MCF 10A (cell line): ENCODE measurements at regions not wholly inside any gene's neighbourhood (a gene's known extent, or its start where the extent isn't known, plus 50 kb on each side); places are given as distances from the start of the nearest gene placed in this dataset.

Experiments used
- BruUV-seq: library from RNA; stranded (reverse); fragments of 400-500 nt; replicated peaks from 2 replicates; lab custom pipeline; 2021; lab: Mats Ljungman, UMichigan
- CTCF ChIA-PET: fragments of 300-600 bp; sonication (Branson Sonifier 250); formaldehyde crosslinking; extraction: SDS; loops from one replicate; lab custom pipeline; 2021; ENCODE audit warnings: antibody characterized with exemption, inconsistent platforms; lab: Yijun Ruan, JAX
- POLR2A ChIA-PET: fragments of 300-600, 350-650 bp; sonication (Branson Sonifier 250); formaldehyde crosslinking; extraction: SDS; loops from one replicate; lab custom pipeline; 2020; ENCODE audit warnings: antibody characterized with exemption, inconsistent platforms; lab: Yijun Ruan, JAX
- DNase-seq: peaks from one replicate; pipeline ENCODE4 v3.0.0-alpha.2; 2018; ENCODE audit not compliant: unreplicated experiment
- H3K27ac Mint-ChIP-seq: one replicate; pipeline ENCODE4 v1.8.0; 2022; ENCODE audit warnings: mild to moderate bottlenecking, low read depth, mixed read lengths; ENCODE audit not compliant: unreplicated experiment
- H3K27me3 Mint-ChIP-seq: one replicate; pipeline ENCODE4 v1.8.0; 2022; ENCODE audit warnings: mixed read lengths; ENCODE audit not compliant: insufficient read depth, unreplicated experiment
- H3K36me3 Mint-ChIP-seq: one replicate; pipeline ENCODE4 v1.8.0; 2022; ENCODE audit warnings: mild to moderate bottlenecking, moderate library complexity, mixed read lengths; ENCODE audit not compliant: insufficient read depth, unreplicated experiment
- H3K4me1 Mint-ChIP-seq: one replicate; pipeline ENCODE4 v1.8.0; 2022; ENCODE audit warnings: mixed read lengths; ENCODE audit not compliant: insufficient read depth, unreplicated experiment
- H3K4me3 Mint-ChIP-seq: one replicate; pipeline ENCODE4 v1.8.0; 2022; ENCODE audit warnings: mild to moderate bottlenecking, moderate library complexity, mixed read lengths; ENCODE audit not compliant: unreplicated experiment
- H3K9me3 Mint-ChIP-seq: one replicate; pipeline ENCODE4 v1.8.0; 2022; ENCODE audit warnings: mixed read lengths; ENCODE audit not compliant: unreplicated experiment
- CTCF ChIP-seq: fragments of 200-600 bp; IDR thresholded peaks from one replicate; pipeline ENCODE4 v1.8.0; 2022; ENCODE audit warnings: antibody characterized with exemption, mild to moderate bottlenecking; ENCODE audit not compliant: unreplicated experiment
- intact Hi-C: fragments of 100-400 bp; cut with micrococcal nuclease; formaldehyde crosslinking; loops from 2 replicates; pipeline ENCODE4 v1.14.1; 2022

- CTCF ChIA-PET = interaction anchor here (0.6 to 1.3 kb wide), 2 partner anchors 24 to 163 kb away, joined by 4 read pairs; no protein-coding TSS in a partner anchor
- POLR2A ChIA-PET = interaction anchor here (0.5 to 1.2 kb wide), 2 partner anchors 41 to 57 kb away, joined by 3 read pairs; no protein-coding TSS in a partner anchor
- TF ChIP-seq CTCF = no peak
- Mint-ChIP-seq H3K36me3 (no peaks in the 10 kb centered on the region), H3K27me3 (no peaks in the 10 kb centered on the region), H3K4me1 (no peaks in the 10 kb centered on the region), H3K9me3 (no peaks in the 10 kb centered on the region), H3K27ac (no peak overlapping the region), H3K4me3 (no peak overlapping the region)
- no TSS peak for BruUV-seq
- intact Hi-C loops = no loop called here
- peak; percentile 8 for DNase-seq
Measured at GRCh38 chr4:188779581-188779980, 640.3 kb downstream of the TRIML1 start.

DNA sequence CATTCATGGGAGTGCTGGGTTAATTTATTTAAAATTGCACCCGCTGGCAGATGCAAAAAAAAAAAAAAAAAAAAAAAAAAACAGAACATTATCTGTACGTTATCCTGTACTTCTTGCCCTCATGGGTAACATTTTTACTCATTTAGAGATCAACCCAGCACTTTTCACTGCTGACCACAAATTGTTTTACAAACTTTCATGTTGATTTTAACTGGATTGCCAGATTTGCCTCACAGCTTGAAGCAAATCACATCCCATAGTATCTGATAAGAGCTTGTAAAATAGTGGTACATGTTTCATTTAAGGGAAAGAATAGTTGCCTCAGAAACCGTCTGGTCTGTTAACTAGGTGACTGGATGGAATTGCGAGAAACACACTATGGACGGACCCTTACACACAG lies 640.8 kb downstream of the TRIML1 start:
- no TSS peak for BruUV-seq
- DNase-seq = no peak
- Mint-ChIP-seq H3K4me1 (no peaks in the 10 kb centered on the region), H3K9me3 (no peaks in the 10 kb centered on the region), H3K27me3 (no peaks in the 10 kb centered on the region), H3K4me3 (no peak overlapping the region), H3K36me3 (no peaks in the 10 kb centered on the region), H3K27ac (no peak overlapping the region)
- ChIA-PET POLR2A (interaction anchor here (0.5 kb wide), 1 partner anchor 41 kb away, joined by 3 read pairs; no protein-coding TSS in a partner anchor), CTCF (interaction anchor here (1.3 kb wide), 1 partner anchor 25 kb away, joined by 4 read pairs; no protein-coding TSS in a partner anchor)
- no peak for TF ChIP-seq CTCF
- intact Hi-C loops = loop anchor here (5.0 to 10.0 kb wide), 2 partner anchors 345 to 422 kb away; no protein-coding TSS in a partner anchor

DNA sequence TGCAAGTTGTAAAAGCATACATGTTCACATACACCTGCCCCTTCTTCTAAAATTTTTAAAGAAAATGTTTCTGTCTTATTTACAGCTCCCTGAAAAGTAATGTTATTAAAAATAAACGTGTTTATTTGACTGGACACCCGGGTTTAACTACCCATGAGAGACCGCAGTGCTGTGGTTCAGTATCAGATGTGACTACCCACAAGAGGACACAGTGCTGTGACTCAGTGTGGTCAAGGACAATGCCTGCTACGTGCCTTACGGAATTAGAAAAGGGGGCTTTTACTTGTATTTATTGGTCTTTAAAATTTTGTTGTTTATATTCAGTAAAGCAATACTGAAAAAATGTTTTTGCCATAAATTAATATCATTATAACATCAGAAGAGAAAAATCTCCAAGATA lies 641.4 kb downstream of the TRIML1 start:
- intact Hi-C loops = loop anchor here (5.0 to 10.0 kb wide), 2 partner anchors 344 to 422 kb away; no protein-coding TSS in a partner anchor
- H3K4me1 Mint-ChIP-seq = no peaks in the 10 kb centered on the region

More for the DNA sequence above, 641.4 kb downstream of the TRIML1 start:
- Mint-ChIP-seq H3K27me3 (no peaks in the 10 kb centered on the region), H3K36me3 (no peaks in the 10 kb centered on the region), H3K27ac (no peak overlapping the region), H3K4me3 (no peak overlapping the region), H3K9me3 (no peaks in the 10 kb centered on the region)
- POLR2A ChIA-PET = interaction anchor here (0.7 kb wide), 1 partner anchor 39 kb away, joined by 3 read pairs; no protein-coding TSS in a partner anchor
- CTCF ChIA-PET = interaction anchor here (0.7 kb wide), 1 partner anchor 40 kb away, joined by 3 read pairs; no protein-coding TSS in a partner anchor
- no peak for TF ChIP-seq CTCF
- no TSS peak for BruUV-seq
- DNase-seq = no peak
